Upper lobe of right lung (tissue), 1 donor: ENCODE measurements at regions not wholly inside any gene's neighbourhood (a gene's known extent, or its start where the extent isn't known, plus 50 kb on each side); places are given as distances from the start of the nearest gene placed in this dataset.

Experiments used
- ATAC-seq: fragments of 200-7000 bp; cut with Tn5 transposase; one replicate; pipeline ENCODE4 v1.9.1; 2020; ENCODE audit warnings: mild to moderate bottlenecking, moderate library complexity
- DNase-seq: peaks from one replicate; pipeline ENCODE4 v3.0.0-alpha.2; 2020
- H3K27ac ChIP-seq: fragments of 200-600 bp; one replicate; pipeline ENCODE4 v1.8.0; 2022
- H3K27me3 ChIP-seq: fragments of 200-600 bp; one replicate; pipeline ENCODE4 v1.8.0; 2022; ENCODE audit warnings: mild to moderate bottlenecking
- H3K36me3 ChIP-seq: fragments of 200-600 bp; one replicate; pipeline ENCODE4 v1.8.0; 2022
- H3K4me1 ChIP-seq: fragments of 200-600 bp; one replicate; pipeline ENCODE4 v1.8.0; 2022
- H3K4me3 ChIP-seq: fragments of 200-600 bp; one replicate; pipeline ENCODE4 v1.8.0; 2022; ENCODE audit warnings: mild to moderate bottlenecking
- H3K9me3 ChIP-seq: fragments of 200-600 bp; one replicate; pipeline ENCODE4 v1.8.0; 2022
- CTCF ChIP-seq: fragments of 200-600 bp; IDR thresholded peaks from one replicate; pipeline ENCODE4 v1.8.0; 2022; ENCODE audit warnings: antibody characterized with exemption
- intact Hi-C: fragments of 100-400 bp; cut with DNase I; formaldehyde crosslinking; loops from one replicate; pipeline ENCODE4 v1.11.0; 2022
- donor health status: DM: no; HTN: yes; CAD: no; lungs with severe emphysema.

- ATAC-seq, result no peak
- no peaks in the 10 kb centered on the region for H3K4me1 ChIP-seq
- no peak for DNase-seq
- intact Hi-C loops, result no loop called here
- H3K27me3 ChIP-seq, result no peaks in the 10 kb centered on the region
- H3K9me3 ChIP-seq, result no peaks in the 10 kb centered on the region
- H3K27ac ChIP-seq, result no peak overlapping the region
- H3K4me3 ChIP-seq, result no peak overlapping the region
- H3K36me3 ChIP-seq, result no peaks in the 10 kb centered on the region
- no peak for TF ChIP-seq CTCF
These were observed 166.0 kb upstream of the MDFIC start for GRCh38 chr7:114755856-114756255.

- no peaks in the 10 kb centered on the region for H3K9me3 ChIP-seq
- TF ChIP-seq CTCF, result no peak
- DNase-seq, result no peak
- H3K4me1 ChIP-seq, result no peaks in the 10 kb centered on the region
- H3K27me3 ChIP-seq, result no peaks in the 10 kb centered on the region
- intact Hi-C loops, result no loop called here
- no peaks in the 10 kb centered on the region for H3K36me3 ChIP-seq
- H3K4me3 ChIP-seq, result no peak overlapping the region
- no peak for ATAC-seq
- no peak overlapping the region for H3K27ac ChIP-seq
These were observed 163.2 kb upstream of the MDFIC start for GRCh38 chr7:114758661-114759227.

GRCh38 chr7:114759347-114760062, 162.4 kb upstream of the MDFIC start:
- intact Hi-C loops, result no loop called here
- DNase-seq (no peak), ATAC-seq (no peak)
- Histone ChIP-seq H3K4me1 (no peaks in the 10 kb centered on the region), H3K4me3 (no peak overlapping the region), H3K27me3 (no peaks in the 10 kb centered on the region), H3K27ac (no peak overlapping the region), H3K9me3 (no peaks in the 10 kb centered on the region), H3K36me3 (no peaks in the 10 kb centered on the region)
- no peak for TF ChIP-seq CTCF

- no peak overlapping the region for H3K4me3 ChIP-seq
- H3K36me3 ChIP-seq, result no peaks in the 10 kb centered on the region
- DNase-seq, result no peak
- H3K27ac ChIP-seq, result no peak overlapping the region
- no peaks in the 10 kb centered on the region for H3K27me3 ChIP-seq
- intact Hi-C loops, result no loop called here
- no peak for ATAC-seq
- TF ChIP-seq CTCF, result no peak
- no peaks in the 10 kb centered on the region for H3K9me3 ChIP-seq
- no peaks in the 10 kb centered on the region for H3K4me1 ChIP-seq
These were observed 161.4 kb upstream of the MDFIC start for GRCh38 chr7:114760477-114760876.

GRCh38 chr7:114761973-114762372, 159.9 kb upstream of the MDFIC start:
- Histone ChIP-seq H3K9me3 (no peaks in the 10 kb centered on the region), H3K4me1 (no peaks in the 10 kb centered on the region), H3K27me3 (no peaks in the 10 kb centered on the region), H3K4me3 (no peak overlapping the region), H3K36me3 (no peaks in the 10 kb centered on the region), H3K27ac (no peak overlapping the region)
- no peak for ATAC-seq
- DNase-seq, result no peak
- TF ChIP-seq CTCF, result no peak
- intact Hi-C loops, result no loop called here
